PC-3 (cell line): ENCODE measurements at regions not wholly inside any gene's neighbourhood (a gene's known extent, or its start where the extent isn't known, plus 50 kb on each side); places are given as distances from the start of the nearest gene placed in this dataset.

Source experiments
- EZH2 ChIP-seq: fragments of 300-600 bp; sonication (generic); IDR thresholded peaks from one replicate; pipeline ENCODE4 v1.6.1; 2017; ENCODE audit warnings: antibody characterized with exemption, mild to moderate bottlenecking, low read length; ENCODE audit not compliant: unreplicated experiment
- TF ChIP-seq, protein P1 (sequence below): fragments of 300-600 bp; sonication (generic); conservative IDR thresholded peaks from 2 replicates; pipeline ENCODE4 v1.5.1; 2017; ENCODE audit warnings: antibody characterized with exemption, low read depth, mild to moderate bottlenecking, low read length

DNA sequence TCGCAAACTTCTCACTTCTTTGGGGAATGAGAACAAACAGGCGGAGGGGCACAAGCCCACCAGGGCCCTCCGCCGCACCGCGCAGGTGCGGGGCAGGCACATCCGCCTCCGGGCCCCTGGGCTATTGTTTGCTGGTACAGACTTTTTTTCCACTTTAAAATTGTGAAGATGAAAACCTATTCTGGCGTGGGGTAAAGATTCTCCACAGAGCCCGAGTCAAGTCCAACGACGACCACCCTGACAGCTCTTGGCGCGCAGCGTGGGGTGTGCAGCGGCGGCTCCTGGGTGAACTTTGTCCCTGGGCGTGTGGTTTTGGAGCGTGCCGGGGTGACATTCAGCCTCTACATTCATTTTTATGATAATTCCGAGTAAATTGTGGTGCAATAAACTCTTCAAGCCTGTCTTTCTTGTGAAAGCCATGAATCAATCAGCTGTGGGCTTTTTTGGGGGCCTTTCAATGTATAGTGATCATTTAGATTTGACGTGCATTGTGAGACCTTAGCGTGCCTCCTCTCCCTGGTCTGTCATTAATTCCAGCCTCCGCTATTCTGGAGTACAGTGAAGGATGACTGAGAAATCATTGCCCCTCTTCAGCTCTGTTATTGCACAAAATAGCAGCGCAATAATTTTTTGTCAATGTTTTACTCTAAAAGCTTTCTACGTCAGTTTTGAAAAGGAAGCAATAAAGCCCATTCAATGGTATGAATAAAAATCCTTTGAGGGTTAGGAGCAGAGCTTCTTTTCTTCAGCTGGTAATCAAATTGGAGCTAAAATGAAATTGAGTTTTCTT, 90.0 kb downstream of the TEX29 start:
- no peak for TF ChIP-seq EZH2
- TF ChIP-seq, protein P1, sequence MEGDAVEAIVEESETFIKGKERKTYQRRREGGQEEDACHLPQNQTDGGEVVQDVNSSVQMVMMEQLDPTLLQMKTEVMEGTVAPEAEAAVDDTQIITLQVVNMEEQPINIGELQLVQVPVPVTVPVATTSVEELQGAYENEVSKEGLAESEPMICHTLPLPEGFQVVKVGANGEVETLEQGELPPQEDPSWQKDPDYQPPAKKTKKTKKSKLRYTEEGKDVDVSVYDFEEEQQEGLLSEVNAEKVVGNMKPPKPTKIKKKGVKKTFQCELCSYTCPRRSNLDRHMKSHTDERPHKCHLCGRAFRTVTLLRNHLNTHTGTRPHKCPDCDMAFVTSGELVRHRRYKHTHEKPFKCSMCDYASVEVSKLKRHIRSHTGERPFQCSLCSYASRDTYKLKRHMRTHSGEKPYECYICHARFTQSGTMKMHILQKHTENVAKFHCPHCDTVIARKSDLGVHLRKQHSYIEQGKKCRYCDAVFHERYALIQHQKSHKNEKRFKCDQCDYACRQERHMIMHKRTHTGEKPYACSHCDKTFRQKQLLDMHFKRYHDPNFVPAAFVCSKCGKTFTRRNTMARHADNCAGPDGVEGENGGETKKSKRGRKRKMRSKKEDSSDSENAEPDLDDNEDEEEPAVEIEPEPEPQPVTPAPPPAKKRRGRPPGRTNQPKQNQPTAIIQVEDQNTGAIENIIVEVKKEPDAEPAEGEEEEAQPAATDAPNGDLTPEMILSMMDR, result no peak
